Sigmoid colon (tissue), 3 donors: ENCODE measurements at regions not wholly inside any gene's neighbourhood (a gene's known extent, or its start where the extent isn't known, plus 50 kb on each side); places are given as distances from the start of the nearest gene placed in this dataset.

Experiments used
- POLR2A ChIP-seq, 2 donors: fragments of 450-650 bp; IDR thresholded peaks; one replicate each; pipeline ENCODE4 v1.6.1; 2016; ENCODE audit warnings: antibody characterized with exemption in 2 of 2, mild to moderate bottlenecking in 2 of 2, moderate library complexity in 2 of 2
- TF ChIP-seq, protein P1 (sequence below), 4 experiments: fragments of 450-650 bp in 3 of 4; fragments of 200-600 bp in 1 of 4; IDR thresholded peaks; one replicate each; pipeline ENCODE4 v1.5.1; 2016 to 2019; ENCODE audit warnings: antibody characterized with exemption in 4 of 4, mild to moderate bottlenecking in 3 of 4, moderate library complexity in 2 of 4

DNA sequence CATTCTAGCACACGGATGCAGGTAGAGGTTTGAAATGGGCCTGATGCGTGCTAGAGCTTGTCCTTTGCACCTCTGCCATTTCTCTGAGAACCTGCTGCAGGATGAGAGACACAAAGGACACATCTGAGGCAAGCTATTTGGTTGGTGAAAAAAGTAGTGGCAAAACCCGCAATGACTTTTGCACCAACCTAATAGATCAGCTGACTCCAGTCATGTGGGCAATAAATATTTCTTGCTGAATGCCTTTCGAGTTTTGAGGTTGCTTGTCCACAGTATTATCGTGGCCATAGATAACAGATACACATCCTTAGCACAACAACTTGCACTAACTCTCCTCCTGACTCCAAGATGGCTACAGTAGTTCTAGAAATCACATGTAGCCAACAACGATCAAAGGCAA, 57.8 kb upstream of the ZNF423 start:
- TF ChIP-seq, protein P1, sequence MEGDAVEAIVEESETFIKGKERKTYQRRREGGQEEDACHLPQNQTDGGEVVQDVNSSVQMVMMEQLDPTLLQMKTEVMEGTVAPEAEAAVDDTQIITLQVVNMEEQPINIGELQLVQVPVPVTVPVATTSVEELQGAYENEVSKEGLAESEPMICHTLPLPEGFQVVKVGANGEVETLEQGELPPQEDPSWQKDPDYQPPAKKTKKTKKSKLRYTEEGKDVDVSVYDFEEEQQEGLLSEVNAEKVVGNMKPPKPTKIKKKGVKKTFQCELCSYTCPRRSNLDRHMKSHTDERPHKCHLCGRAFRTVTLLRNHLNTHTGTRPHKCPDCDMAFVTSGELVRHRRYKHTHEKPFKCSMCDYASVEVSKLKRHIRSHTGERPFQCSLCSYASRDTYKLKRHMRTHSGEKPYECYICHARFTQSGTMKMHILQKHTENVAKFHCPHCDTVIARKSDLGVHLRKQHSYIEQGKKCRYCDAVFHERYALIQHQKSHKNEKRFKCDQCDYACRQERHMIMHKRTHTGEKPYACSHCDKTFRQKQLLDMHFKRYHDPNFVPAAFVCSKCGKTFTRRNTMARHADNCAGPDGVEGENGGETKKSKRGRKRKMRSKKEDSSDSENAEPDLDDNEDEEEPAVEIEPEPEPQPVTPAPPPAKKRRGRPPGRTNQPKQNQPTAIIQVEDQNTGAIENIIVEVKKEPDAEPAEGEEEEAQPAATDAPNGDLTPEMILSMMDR (IDR thresholded peaks at IDR 0.05), result no peak
- no peak for TF ChIP-seq POLR2A (IDR thresholded peaks at IDR 0.05)
